AG20443 (cell line): ENCODE measurements at regions not wholly inside any gene's neighbourhood (a gene's known extent, or its start where the extent isn't known, plus 50 kb on each side); places are given as distances from the start of the nearest gene placed in this dataset.
A peak's percentile ranks its signal among the peaks of the same experiment; 100 is the strongest.
"Not testable (repeated sequence)": the region's sequence is repeated elsewhere in the genome, so short reads cannot be mapped to it uniquely, and the experiment has no call there.

Experiments
- DNase-seq: peaks from one replicate; pipeline ENCODE4 v3.0.0; 2012; ENCODE audit warnings: low spot score, mixed read lengths

- DNase-seq = no peak
Observed at GRCh38 chr1:224791362-224791941, 138.0 kb upstream of the DNAH14 start.

- DNase-seq = no peak
Observed at GRCh38 chr1:224795591-224795990, 133.9 kb upstream of the DNAH14 start.

GRCh38 chr1:224799083-224799482 lies 130.4 kb upstream of the DNAH14 start:
- DNase-seq = no peak

GRCh38 chr1:224800486-224801119 lies 128.9 kb upstream of the DNAH14 start:
- DNase-seq = no peak

- DNase-seq = no peak
Observed at GRCh38 chr1:224801844-224802490, 127.5 kb upstream of the DNAH14 start.

- no peak for DNase-seq
Observed at GRCh38 chr1:224802617-224803016, 126.9 kb upstream of the DNAH14 start.

- DNase-seq = no peak
Observed at GRCh38 chr1:224804220-224804619, 125.3 kb upstream of the DNAH14 start.

GRCh38 chr1:224805889-224806288 lies 123.6 kb upstream of the DNAH14 start:
- DNase-seq = no peak

GRCh38 chr1:224809137-224809536 lies 120.3 kb upstream of the DNAH14 start:
- no peak for DNase-seq

- no peak for DNase-seq
Observed at GRCh38 chr1:224809613-224810012, 119.9 kb upstream of the DNAH14 start.

GRCh38 chr1:224811564-224811963 lies 117.9 kb upstream of the DNAH14 start:
- no peak for DNase-seq

- no peak for DNase-seq
Observed at GRCh38 chr1:224815647-224816046, 113.8 kb upstream of the DNAH14 start.

- no peak for DNase-seq
Observed at GRCh38 chr1:224816062-224816461, 113.4 kb upstream of the DNAH14 start.

- DNase-seq = no peak
Observed at GRCh38 chr1:224817382-224817781, 112.1 kb upstream of the DNAH14 start.

GRCh38 chr1:224819861-224820260 lies 109.6 kb upstream of the DNAH14 start:
- no peak for DNase-seq

- DNase-seq = no peak
Observed at GRCh38 chr1:224820341-224820740, 109.1 kb upstream of the DNAH14 start.

GRCh38 chr1:224821751-224822150 lies 107.7 kb upstream of the DNAH14 start:
- DNase-seq = not testable (repeated sequence)

- no peak for DNase-seq
Observed at GRCh38 chr1:224825525-224826000, 103.9 kb upstream of the DNAH14 start.

GRCh38 chr1:224828691-224829090 lies 100.8 kb upstream of the DNAH14 start:
- DNase-seq = peak; percentile 70

- peak; percentile 55 for DNase-seq
Observed at GRCh38 chr1:224831501-224831900, 98.0 kb upstream of the DNAH14 start.

- not testable (repeated sequence) for DNase-seq
Observed at GRCh38 chr1:224839648-224840300, 89.7 kb upstream of the DNAH14 start.

GRCh38 chr1:224841803-224842202 lies 87.7 kb upstream of the DNAH14 start:
- DNase-seq = not testable (repeated sequence)
